ENCODE measurements at regions not wholly inside any gene's neighbourhood (a gene's known extent, or its start where the extent isn't known, plus 50 kb on each side); places are given as distances from the start of the nearest gene placed in this dataset.
"Not testable (repeated sequence)": the region's sequence is repeated elsewhere in the genome, so short reads cannot be mapped to it uniquely, and the experiment has no call there.

- Histone ChIP-seq H3K9me3 (ENCODE audit: control insufficient read depth, insufficient read depth, low read length) (peaks cover 2% of the 10 kb centered on the region), H3K27me3 (ENCODE audit: control insufficient read depth, insufficient read depth, low read length) (no peaks in the 10 kb centered on the region), H3K4me1 (ENCODE audit: control insufficient read depth, insufficient read depth, low read length) (no peaks in the 10 kb centered on the region), H3K27ac (ENCODE audit: low read depth, low read length) (no peak overlapping the region), H3K4me3 (ENCODE audit: low read depth, low read length) (no peak overlapping the region), H3K36me3 (ENCODE audit: control insufficient read depth, insufficient read depth, low read length) (no peaks in the 10 kb centered on the region)
- DNase-seq (ENCODE audit: low read depth in 4 of 6, low spot score in 6 of 6): no peak
- no CpG with 5 or more reads among the region's 1 CpG for WGBS (ENCODE audit: insufficient coverage)
Measured at GRCh38 chr6:60687085-60687484, 1598.9 kb downstream of the KHDRBS2 start.

GRCh38 chr6:60681806-60682205, 1604.2 kb downstream of the KHDRBS2 start:
- Histone ChIP-seq H3K4me3 (ENCODE audit: low read depth, low read length) (no peak overlapping the region), H3K4me1 (ENCODE audit: control insufficient read depth, insufficient read depth, low read length) (no peaks in the 10 kb centered on the region), H3K36me3 (ENCODE audit: control insufficient read depth, insufficient read depth, low read length) (no peaks in the 10 kb centered on the region), H3K9me3 (ENCODE audit: control insufficient read depth, insufficient read depth, low read length) (no peaks in the 10 kb centered on the region), H3K27ac (ENCODE audit: low read depth, low read length) (no peak overlapping the region), H3K27me3 (ENCODE audit: control insufficient read depth, insufficient read depth, low read length) (no peaks in the 10 kb centered on the region)
- no peak for DNase-seq (ENCODE audit: low read depth in 4 of 6, low spot score in 6 of 6)

- Histone ChIP-seq H3K27me3 (ENCODE audit: control insufficient read depth, insufficient read depth, low read length) (no peaks in the 10 kb centered on the region), H3K36me3 (ENCODE audit: control insufficient read depth, insufficient read depth, low read length) (no peaks in the 10 kb centered on the region), H3K27ac (ENCODE audit: low read depth, low read length) (no peak overlapping the region), H3K4me1 (ENCODE audit: control insufficient read depth, insufficient read depth, low read length) (no peaks in the 10 kb centered on the region), H3K9me3 (ENCODE audit: control insufficient read depth, insufficient read depth, low read length) (no peaks in the 10 kb centered on the region), H3K4me3 (ENCODE audit: low read depth, low read length) (no peak overlapping the region)
- WGBS (ENCODE audit: insufficient coverage): 80% methylated on average over 1 of the region's 2 CpGs
- DNase-seq (ENCODE audit: low read depth in 4 of 6, low spot score in 6 of 6): no peak
Measured at GRCh38 chr6:60679175-60679574, 1606.8 kb downstream of the KHDRBS2 start.

- no peaks in the 10 kb centered on the region for H3K27me3 ChIP-seq (ENCODE audit: control insufficient read depth, insufficient read depth, low read length)
- no peak for DNase-seq (ENCODE audit: low read depth in 4 of 6, low spot score in 6 of 6)
- no peaks in the 10 kb centered on the region for H3K36me3 ChIP-seq (ENCODE audit: control insufficient read depth, insufficient read depth, low read length)
- no peak overlapping the region for H3K4me3 ChIP-seq (ENCODE audit: low read depth, low read length)
- no peak overlapping the region for H3K27ac ChIP-seq (ENCODE audit: low read depth, low read length)
- no peaks in the 10 kb centered on the region for H3K4me1 ChIP-seq (ENCODE audit: control insufficient read depth, insufficient read depth, low read length)
- H3K9me3 ChIP-seq (ENCODE audit: control insufficient read depth, insufficient read depth, low read length): no peaks in the 10 kb centered on the region
Measured at GRCh38 chr6:60671369-60671768, 1614.7 kb downstream of the KHDRBS2 start.

- H3K27me3 ChIP-seq (ENCODE audit: control insufficient read depth, insufficient read depth, low read length): no peaks in the 10 kb centered on the region
- no peak for DNase-seq (ENCODE audit: low read depth in 4 of 6, low spot score in 6 of 6)
Measured at GRCh38 chr6:60670036-60670435, 1616.0 kb downstream of the KHDRBS2 start.

GRCh38 chr6:60668428-60668827, 1617.6 kb downstream of the KHDRBS2 start:
- no CpG with 5 or more reads among the region's 1 CpG for WGBS (ENCODE audit: insufficient coverage)

More at GRCh38 chr6:60670036-60670435, 1616.0 kb downstream of the KHDRBS2 start:
- Histone ChIP-seq H3K4me1 (ENCODE audit: control insufficient read depth, insufficient read depth, low read length) (no peaks in the 10 kb centered on the region), H3K36me3 (ENCODE audit: control insufficient read depth, insufficient read depth, low read length) (no peaks in the 10 kb centered on the region), H3K4me3 (ENCODE audit: low read depth, low read length) (no peak overlapping the region), H3K9me3 (ENCODE audit: control insufficient read depth, insufficient read depth, low read length) (peaks cover 2% of the 10 kb centered on the region), H3K27ac (ENCODE audit: low read depth, low read length) (no peak overlapping the region)

GRCh38 chr6:60663199-60663598, 1622.8 kb downstream of the KHDRBS2 start:
- WGBS (ENCODE audit: insufficient coverage): 77% methylated on average over 5 of the region's 5 CpGs
- not testable (repeated sequence) for H3K9me3 ChIP-seq (ENCODE audit: control insufficient read depth, insufficient read depth, low read length); H3K36me3 ChIP-seq (ENCODE audit: control insufficient read depth, insufficient read depth, low read length); H3K4me1 ChIP-seq (ENCODE audit: control insufficient read depth, insufficient read depth, low read length); H3K4me3 ChIP-seq (ENCODE audit: low read depth, low read length); DNase-seq (ENCODE audit: low read depth in 4 of 6, low spot score in 6 of 6); H3K27me3 ChIP-seq (ENCODE audit: control insufficient read depth, insufficient read depth, low read length); H3K27ac ChIP-seq (ENCODE audit: low read depth, low read length)

More at GRCh38 chr6:60668428-60668827, 1617.6 kb downstream of the KHDRBS2 start:
- no peak overlapping the region for H3K27ac ChIP-seq (ENCODE audit: low read depth, low read length)
- H3K4me1 ChIP-seq (ENCODE audit: control insufficient read depth, insufficient read depth, low read length): no peaks in the 10 kb centered on the region
- DNase-seq (ENCODE audit: low read depth in 4 of 6, low spot score in 6 of 6): no peak
- H3K27me3 ChIP-seq (ENCODE audit: control insufficient read depth, insufficient read depth, low read length): no peaks in the 10 kb centered on the region
- H3K9me3 ChIP-seq (ENCODE audit: control insufficient read depth, insufficient read depth, low read length): peaks cover 2% of the 10 kb centered on the region
- no peaks in the 10 kb centered on the region for H3K36me3 ChIP-seq (ENCODE audit: control insufficient read depth, insufficient read depth, low read length)
- no peak overlapping the region for H3K4me3 ChIP-seq (ENCODE audit: low read depth, low read length)

- WGBS (ENCODE audit: insufficient coverage): 71% methylated on average over 1 of the region's 1 CpG
Measured at GRCh38 chr6:60643870-60644269, 1642.2 kb downstream of the KHDRBS2 start.

GRCh38 chr6:60639185-60639584, 1646.8 kb downstream of the KHDRBS2 start:
- H3K27me3 ChIP-seq (ENCODE audit: control insufficient read depth, insufficient read depth, low read length); H3K4me3 ChIP-seq (ENCODE audit: low read depth, low read length); H3K36me3 ChIP-seq (ENCODE audit: control insufficient read depth, insufficient read depth, low read length); H3K4me1 ChIP-seq (ENCODE audit: control insufficient read depth, insufficient read depth, low read length); DNase-seq (ENCODE audit: low read depth in 4 of 6, low spot score in 6 of 6); H3K27ac ChIP-seq (ENCODE audit: low read depth, low read length); H3K9me3 ChIP-seq (ENCODE audit: control insufficient read depth, insufficient read depth, low read length): not testable (repeated sequence)

More at GRCh38 chr6:60643870-60644269, 1642.2 kb downstream of the KHDRBS2 start:
- Histone ChIP-seq H3K4me3 (ENCODE audit: low read depth, low read length) (no peak overlapping the region), H3K27me3 (ENCODE audit: control insufficient read depth, insufficient read depth, low read length) (no peaks in the 10 kb centered on the region), H3K27ac (ENCODE audit: low read depth, low read length) (no peak overlapping the region), H3K4me1 (ENCODE audit: control insufficient read depth, insufficient read depth, low read length) (no peaks in the 10 kb centered on the region), H3K9me3 (ENCODE audit: control insufficient read depth, insufficient read depth, low read length) (no peaks in the 10 kb centered on the region), H3K36me3 (ENCODE audit: control insufficient read depth, insufficient read depth, low read length) (no peaks in the 10 kb centered on the region)
- DNase-seq (ENCODE audit: low read depth in 4 of 6, low spot score in 6 of 6): no peak

Data from spinal cord (tissue), 9 donors.